Gastrocnemius medialis (tissue), 4 donors: ENCODE measurements at regions not wholly inside any gene's neighbourhood (a gene's known extent, or its start where the extent isn't known, plus 50 kb on each side); places are given as distances from the start of the nearest gene placed in this dataset.

ENCODE experiments used
- CTCF ChIP-seq, 5 experiments: fragments of 450-650 bp in 3 of 5; fragments of 200-600 bp in 2 of 5; sonication (generic) in 2 of 5; IDR thresholded peaks in 4 of 5; conservative IDR thresholded peaks in 1 of 5; 1 replicate in 4 of 5; 2 replicates in 1 of 5; pipeline ENCODE4 v1.5.1; 2016 to 2019; ENCODE audit warnings: antibody characterized with exemption in 5 of 5, mild to moderate bottlenecking in 3 of 5, moderate library complexity in 3 of 5
- POLR2A ChIP-seq, 2 donors: fragments of 450-650 bp; IDR thresholded peaks; one replicate each; pipeline ENCODE4 v1.6.1; 2017; ENCODE audit warnings: antibody characterized with exemption in 2 of 2, mild to moderate bottlenecking in 2 of 2, moderate library complexity in 2 of 2

- TF ChIP-seq CTCF (IDR thresholded peaks at IDR 0.05 in 4 of 5, conservative IDR thresholded peaks at IDR 0.05 in 1 of 5), result no peak
- no peak for TF ChIP-seq POLR2A (IDR thresholded peaks at IDR 0.05)
Measured at GRCh38 chr18:5030636-5031035, 166.4 kb downstream of the AKAIN1 start.
